Cardiac septum (tissue), 1 donor: ENCODE measurements at regions not wholly inside any gene's neighbourhood (a gene's known extent, or its start where the extent isn't known, plus 50 kb on each side); places are given as distances from the start of the nearest gene placed in this dataset.

Experiments used
- DNase-seq: peaks from one replicate; pipeline ENCODE4 v3.0.0-alpha.2; 2020; ENCODE audit warnings: low spot score
- intact Hi-C: fragments of 100-400 bp; cut with DNase I; formaldehyde crosslinking; loops from one replicate; pipeline ENCODE4 v1.14.0; 2022
- donor health status: DM: no; HTN: no; CAD: no.

DNA sequence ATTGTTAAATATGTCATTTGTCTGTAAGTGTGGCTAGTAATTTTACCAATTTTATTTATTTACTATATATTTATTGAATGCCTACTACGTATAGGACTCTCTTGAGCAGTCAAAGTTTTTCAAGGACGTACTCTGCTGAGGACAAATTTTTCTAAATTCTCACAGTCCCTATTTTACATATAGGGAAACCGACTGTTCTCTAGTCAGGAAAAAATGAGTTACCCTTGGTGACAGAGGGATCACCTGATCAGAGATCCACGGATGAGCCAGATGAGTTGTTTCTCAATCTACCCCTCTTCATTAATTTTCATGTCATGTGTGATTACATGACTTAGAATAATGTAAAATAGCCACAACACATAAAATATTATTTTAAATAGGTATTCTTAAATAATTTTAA lies 96.2 kb upstream of the SLC38A2 start:
- intact Hi-C loops = no loop called here
- no peak for DNase-seq

DNA sequence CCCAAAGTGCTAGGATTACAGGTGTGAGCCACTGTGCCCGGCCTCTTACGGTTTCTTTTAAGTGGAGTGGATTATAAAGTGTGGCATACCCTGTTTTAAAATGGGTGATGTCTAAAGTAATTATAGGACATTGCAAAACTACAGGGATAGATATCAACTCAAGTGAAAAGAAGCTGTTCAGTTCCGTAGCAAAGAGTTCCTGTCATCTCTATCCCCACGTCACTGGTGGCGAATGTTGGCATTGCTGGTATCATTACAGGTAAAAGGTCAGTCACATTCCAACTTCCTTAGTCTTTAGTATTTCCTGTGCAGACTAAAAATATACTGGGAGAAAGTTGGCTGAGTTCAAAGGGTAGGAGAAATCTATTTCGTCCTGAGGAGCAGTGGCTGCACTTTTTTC lies 95.6 kb upstream of the SLC38A2 start:
- intact Hi-C loops = no loop called here
- no peak for DNase-seq

DNA sequence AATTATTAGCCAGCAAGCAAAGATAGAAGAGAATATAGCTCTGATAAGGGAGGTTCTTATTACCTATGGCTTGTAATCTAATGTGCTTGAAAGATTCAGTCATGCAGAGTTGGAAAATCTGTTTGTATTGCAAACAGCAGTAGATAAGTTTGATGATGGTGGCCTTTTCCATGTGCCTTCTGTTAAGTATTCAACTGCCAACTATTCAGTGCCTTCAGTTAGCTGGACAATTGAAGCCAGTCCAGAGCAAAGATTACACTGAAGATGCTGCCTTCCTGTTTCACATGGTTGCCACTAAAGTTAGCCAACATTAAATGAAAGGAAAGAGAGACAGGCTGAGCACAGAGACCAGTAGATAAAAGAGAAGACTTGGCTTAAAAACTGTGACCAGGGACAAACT lies 92.7 kb upstream of the SLC38A2 start:
- no peak for DNase-seq
- intact Hi-C loops = no loop called here

DNA sequence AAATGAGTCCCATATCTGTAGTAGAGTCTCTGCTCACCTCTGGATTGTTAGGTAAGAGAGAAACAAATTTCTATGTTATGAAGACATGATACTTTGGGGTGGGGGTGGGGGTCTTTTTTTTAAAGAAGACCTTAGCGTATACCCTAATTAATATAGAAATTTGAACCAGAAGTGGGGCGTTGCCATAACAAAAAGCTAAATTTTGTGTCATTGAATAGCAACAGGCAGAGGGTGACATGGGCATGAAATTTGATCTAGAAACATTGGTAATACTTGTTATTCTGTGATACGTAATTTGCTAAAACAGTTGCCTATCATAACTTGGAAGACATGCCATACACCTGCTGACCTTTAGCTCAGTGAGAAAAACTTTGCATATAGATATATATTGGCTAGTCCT lies 92.3 kb upstream of the SLC38A2 start:
- no peak for DNase-seq
- intact Hi-C loops = no loop called here

DNA sequence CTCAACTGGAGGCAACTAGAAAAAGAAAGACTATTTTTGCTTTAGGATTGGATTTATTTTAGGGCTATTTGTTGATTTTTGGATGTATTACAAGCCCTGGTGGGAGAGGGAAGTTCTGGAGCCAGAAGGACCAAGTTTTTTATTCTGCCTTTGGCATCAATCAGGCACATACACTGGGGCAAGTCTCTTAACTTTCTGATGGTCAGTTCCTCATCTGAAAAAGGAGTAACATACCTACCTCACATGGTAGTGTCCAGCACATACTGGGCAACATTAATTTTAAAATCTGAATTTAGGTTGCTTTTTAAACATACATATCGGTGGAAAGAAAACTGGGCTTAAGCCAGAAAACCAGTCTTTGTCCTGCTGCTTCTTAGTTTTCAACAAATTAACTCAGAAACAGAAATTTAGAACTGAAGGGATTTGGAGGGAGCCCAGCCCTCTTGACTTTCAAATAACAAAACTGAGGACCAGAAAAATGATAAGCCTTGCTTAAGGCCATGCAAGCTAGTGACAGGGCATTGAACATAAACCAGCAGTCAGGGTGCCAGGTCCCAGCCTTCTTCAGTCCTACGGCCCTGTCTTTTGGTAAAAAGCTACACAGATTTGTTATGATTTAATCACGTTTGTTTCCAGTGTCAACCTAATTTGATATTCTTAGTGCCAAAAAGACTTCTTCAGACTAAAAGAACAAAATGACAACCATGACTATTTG lies 90.2 kb upstream of the SLC38A2 start:
- no peak for DNase-seq
- intact Hi-C loops = no loop called here

DNA sequence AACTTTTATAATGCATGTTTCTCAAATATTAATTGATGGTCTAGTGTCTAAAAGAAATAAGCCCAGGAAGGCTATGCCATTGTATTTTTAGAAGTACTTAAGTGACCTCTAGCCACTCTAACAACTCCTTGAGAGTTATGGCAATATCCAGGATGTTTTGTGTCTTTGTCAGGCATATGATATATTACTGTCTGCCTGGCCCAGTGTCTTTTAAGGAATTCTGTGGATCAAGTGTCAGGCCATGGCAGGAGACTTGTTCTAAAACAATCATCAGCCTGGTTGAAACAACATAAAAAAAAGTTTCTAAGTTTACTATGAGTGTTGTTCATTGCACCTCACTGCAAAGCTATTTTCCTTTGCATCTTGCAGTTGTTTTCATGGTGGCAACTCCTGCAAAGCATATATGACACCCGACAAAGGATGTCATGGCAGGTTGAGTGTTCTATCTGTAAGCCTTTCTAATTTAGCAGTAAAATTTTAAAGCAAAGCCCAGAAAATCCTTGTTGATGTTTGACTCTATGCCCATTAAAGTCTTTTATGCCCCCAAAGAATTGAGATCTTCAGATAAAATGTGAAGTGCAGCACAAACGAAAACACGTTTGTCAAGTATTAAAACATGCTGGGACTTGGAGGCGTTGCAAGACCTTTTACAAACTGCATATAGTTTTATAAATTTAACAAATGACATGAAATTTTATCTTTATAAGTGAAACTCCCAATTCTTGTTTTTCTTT lies 89.5 kb upstream of the SLC38A2 start:
- intact Hi-C loops = no loop called here
- no peak for DNase-seq

DNA sequence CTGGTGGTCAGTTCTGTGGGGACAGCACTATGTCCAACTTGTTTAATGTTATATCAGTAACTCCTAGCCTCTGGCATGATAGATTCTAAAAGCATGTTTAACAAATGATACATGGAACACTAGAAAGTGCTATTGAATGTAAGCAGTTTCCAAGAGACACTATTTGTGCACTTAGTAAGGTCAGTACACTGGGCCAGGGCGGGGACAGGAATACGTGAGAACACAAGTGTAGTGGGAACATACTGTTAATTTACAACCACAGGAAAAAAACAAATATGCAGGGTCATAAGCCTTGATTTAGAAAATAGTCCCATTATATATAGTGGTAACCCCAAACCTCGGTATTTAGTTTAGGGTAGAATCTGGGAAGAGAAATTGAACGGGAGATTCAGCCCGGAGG lies 88.9 kb upstream of the SLC38A2 start:
- intact Hi-C loops = no loop called here
- DNase-seq = no peak

DNA sequence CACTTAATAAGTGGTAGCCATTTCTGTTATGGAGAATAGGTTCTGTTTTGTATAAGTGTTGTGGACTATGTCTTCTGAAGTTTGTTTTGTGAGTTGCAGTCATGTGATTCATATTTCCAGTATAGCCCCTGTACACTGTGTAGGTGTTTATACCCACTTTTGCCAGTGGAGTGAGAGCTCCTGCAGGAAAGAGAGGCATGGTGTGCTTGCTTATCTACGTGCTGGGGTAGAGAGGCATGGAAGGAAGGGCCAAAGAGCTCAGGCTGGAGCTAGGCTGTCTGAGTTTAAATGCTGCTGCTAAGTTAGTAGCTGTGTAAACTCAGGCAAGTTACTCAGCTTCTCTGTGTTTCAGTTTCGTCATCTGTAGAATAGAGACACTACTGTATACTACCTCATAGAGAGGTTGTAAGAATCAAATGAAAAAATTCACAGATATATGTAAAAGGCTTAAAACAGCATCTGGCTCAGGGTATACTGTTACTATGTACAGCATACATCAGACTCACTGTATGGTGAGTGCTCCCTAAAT lies 88.2 kb upstream of the SLC38A2 start:
- intact Hi-C loops = no loop called here

DNA sequence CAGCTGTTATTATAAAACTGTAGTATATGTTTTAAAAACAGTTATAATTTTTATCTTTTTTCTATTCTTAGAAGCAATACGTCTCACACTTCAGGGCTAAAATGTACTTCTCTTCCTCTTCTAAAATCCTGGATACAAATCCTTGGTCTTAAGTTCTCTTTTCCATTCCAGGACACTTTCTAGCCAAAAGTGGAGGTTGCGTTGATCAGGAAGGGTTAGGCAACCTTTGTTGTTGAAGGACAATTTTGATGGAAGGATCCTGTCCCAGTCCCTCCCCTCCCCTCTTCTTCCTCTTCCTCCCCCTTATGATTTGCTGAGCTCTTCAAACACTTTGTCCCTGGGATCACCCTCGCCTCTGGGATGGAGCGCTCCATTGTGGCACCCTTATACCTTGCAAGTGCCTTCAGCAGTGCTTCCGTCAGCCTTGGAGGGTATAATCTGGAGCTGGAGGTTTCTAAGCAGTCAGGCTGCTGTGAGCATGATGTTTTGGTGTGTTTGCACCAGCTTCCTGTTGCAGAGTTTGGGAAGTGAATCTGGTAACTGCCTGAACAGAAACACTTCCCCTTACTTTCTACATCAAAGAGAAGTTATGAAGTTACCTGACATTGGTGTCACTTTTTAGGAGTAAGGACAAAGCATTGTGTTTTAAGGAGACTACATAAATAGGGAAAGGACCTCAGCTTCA lies 87.4 kb upstream of the SLC38A2 start:
- intact Hi-C loops = no loop called here
- no peak for DNase-seq

More for the DNA sequence above, 88.2 kb upstream of the SLC38A2 start:
- no peak for DNase-seq

DNA sequence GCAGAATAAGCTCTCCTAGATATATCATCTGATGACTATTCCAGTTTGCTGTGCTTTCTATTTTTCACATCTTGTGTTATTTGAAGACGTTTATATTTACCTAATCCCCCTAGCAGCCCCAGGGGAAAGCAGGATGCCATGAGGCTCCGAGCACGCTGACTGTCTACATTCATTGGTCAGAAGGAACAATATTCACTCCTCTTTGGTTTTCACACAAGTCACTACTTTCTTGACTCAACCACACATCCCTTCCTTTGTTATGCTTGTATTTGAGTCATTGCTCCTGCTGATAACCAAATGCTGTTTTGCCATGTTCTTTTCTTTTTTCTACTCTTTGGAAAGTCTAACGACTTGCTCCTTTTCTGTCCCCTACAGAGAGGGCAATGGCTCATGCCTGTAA lies 86.5 kb upstream of the SLC38A2 start:
- no peak for DNase-seq
- intact Hi-C loops = no loop called here

DNA sequence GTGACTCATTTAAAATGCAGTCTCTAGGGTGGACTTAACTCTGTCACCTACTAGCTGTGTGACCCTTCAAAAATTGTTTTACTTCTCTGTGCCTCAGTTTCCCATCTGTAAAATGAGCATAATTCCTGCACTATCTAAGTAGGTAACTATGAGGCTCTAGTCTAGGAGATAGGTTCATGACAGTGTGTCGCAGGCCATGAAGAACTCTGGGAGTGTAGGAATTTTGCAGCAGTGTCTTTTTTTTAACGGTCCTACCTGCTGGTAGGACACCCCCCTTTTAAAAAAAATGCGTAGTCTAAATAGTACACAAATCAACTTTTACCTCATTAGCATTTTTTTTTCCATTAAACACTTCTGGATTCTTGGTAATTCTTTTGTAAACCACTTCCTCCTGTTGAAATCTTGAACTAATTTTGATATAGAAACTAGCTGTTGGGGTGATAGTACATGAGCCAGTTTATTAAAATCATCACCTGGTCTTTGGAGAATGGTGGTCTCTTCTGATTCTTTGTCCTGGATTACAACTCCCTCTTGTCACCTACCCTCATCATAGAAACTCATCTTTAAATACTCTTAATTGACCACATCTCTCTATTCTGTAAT lies 86.0 kb upstream of the SLC38A2 start:
- DNase-seq = no peak
- intact Hi-C loops = no loop called here

DNA sequence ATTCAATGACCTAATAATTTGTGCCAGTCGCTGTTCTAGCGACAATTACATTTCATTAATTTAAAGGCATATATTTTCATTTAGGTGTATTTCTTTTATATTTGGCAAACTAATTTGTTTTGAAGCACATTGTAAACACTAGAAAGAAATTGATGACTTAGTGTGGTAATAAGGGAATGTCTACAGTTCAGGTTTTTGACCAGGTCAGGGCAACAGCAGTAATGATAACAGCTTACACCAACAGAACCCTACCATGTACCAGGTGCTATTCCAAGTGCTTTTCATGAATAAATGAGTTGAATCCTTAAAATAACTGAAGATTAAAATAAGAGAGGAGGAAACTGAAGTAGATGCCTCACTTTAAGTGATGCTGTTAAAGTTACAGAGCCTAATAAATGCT lies 85.4 kb upstream of the SLC38A2 start:
- intact Hi-C loops = no loop called here
- DNase-seq = no peak

DNA sequence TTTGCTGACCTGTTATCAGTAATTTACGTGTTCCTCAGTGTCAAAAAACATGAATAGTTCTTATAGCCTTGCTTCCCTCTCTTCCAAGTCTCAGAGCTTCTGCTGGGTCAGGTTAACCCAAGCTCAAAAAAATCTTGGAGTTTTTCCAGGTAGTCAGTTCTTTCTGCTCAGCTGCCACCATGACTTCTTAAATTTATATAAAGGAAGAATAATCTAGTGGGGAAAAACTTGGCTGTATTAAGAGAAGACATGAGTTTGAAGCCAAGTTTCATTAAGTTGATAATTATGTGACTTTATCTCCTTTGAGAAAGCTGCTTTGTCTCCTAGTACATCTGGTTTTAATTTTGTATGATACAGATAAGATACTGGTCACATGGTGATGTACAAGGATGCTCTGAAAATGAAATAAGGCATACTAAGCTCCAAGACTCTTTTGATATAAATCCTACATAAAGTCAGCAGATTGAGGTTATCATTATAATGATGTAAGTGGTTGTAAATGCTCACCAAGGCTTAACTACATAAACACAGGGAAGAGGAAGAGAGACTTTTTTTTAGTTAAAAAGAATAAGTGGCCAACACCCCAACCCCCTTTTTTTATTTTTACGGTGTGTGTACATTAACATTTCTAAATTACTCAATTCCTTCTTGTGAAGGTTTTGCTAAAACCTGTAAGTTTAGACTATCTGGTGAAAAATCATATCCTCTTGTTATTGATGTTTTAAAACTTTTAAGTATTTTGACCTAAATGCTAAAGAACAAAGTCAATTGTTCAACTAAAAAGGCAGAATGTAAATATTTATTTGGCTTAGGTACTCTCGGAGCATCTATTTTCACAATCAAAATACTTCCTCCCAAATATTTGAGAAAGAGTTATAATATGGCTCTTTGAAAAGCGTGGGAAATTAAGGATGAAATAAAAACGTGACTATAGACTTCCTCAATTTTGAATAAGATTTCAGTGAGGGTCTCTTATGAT lies 84.1 kb upstream of the SLC38A2 start:
- DNase-seq = no peak
- intact Hi-C loops = no loop called here

DNA sequence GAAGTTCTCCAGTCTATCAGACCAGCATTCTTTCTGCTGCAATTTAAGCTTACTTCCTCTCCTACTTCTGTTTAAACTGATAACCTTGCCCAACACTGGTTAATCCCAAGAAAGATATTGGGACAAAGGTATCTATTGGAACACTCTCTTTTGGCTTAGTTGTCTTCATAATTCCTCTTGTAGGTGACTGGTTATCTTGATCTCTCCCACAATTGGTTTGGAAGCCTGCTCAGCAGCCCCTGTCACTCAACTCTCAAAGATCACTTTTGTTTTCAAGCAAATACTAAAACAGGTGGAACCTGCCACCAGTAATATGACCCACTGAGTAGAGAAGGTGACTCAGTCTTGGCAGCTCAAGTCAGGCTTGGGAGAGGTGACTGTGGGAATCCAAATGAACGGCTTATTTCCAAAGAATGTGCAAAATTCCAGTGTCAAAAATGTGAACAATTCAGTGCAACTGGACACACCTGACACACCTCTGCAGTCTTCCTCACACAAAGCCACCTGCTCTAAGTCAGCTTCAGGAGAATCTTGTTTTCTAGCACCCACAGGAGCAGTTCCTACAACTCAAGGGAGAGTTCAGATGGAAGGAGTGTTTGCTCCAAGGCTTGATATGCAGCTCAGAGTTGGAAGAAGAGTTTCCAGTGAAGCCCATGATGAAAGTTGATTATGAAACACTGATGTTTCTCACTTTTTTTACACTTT lies 83.2 kb upstream of the SLC38A2 start:
- intact Hi-C loops = no loop called here
- no peak for DNase-seq

DNA sequence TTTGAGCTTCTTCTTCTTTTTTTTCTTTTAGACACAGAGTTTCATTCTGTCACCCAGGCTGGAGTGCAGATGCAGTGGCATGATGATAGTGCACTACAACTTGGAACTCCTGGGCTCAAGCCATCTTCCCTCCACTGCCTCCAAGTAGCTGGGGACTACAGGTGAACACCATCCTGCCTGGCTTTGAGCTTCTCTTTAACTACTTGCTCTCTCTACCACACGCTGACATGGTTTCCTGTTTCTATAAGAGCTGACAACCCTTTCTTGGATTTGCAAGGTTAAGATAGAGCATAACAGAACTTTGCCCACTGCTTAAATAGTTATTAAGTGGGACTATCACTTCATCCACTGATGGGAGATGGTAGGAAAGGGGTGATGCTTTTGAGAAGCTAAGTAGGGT lies 82.4 kb upstream of the SLC38A2 start:
- DNase-seq = no peak
- intact Hi-C loops = loop anchor here (5.0 kb wide), 1 partner anchor 73 kb away; no protein-coding TSS in a partner anchor

DNA sequence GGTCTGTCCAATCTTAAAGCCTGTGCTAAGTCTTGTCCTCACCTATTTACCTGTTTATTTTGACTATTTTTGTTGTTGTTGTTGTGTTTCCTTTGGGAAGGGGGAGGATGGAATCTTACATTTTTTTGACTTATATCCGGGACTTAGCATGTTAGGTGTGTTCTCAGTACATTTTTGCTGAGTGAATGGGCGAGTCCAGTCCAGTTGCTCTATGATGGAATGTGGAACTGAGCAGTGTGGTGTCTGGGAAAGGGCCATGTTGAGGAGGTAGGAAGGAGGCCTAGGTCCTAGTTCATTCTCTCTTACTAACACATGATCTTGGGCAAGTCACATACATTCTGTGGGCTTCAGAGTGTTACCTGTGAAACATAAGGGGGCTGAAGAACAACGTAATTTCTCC lies 80.9 kb upstream of the SLC38A2 start:
- no peak for DNase-seq
- intact Hi-C loops = loop anchor here (5.0 kb wide), 1 partner anchor 71 kb away; no protein-coding TSS in a partner anchor

DNA sequence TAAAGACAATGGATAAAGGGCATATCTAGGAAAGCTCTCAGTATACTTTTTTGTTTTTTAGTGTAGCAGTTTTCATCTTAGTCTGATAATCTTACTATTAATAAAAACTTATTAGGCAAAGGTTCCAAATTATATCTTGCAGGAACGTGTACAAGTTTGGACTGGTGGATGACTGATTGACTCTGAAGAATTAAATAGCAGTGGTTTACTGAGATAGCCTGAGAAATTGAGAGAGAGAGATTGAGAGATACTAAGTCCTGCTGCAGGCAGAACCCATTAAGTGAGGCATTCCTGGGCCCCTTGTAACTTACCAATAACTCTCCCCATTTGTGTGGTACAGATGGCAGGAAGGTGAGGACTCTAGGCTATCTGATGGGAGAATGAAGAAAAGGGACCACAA lies 80.2 kb upstream of the SLC38A2 start:
- DNase-seq = no peak
- intact Hi-C loops = loop anchor here (5.0 kb wide), 1 partner anchor 70 kb away; no protein-coding TSS in a partner anchor

DNA sequence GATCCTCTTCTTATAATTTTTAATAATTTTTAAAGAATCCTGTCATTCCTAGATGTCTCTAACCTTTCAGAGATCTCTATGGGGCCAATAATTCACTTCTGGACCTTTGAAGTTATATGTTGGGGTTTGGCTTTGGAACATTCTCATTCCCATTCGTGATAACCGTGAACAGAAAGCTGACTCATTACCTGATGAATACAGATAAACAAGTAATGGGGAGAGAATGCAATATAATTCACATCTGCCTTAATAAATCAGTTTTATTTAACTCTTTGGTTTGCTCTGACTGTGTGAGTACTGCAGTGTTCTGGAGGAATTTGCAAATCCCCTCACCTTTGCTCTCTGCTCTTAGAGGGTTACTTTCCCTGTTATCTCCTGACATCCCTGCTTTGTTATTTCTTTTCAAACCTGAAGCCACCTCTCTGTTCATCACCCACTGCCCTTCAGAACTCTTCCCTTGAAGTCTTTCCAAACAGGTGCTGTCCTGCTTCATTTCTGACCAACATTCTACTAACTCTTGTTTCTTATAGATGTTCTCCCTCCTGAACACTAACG lies 79.6 kb upstream of the SLC38A2 start:
- intact Hi-C loops = loop anchor here (5.0 kb wide), 1 partner anchor 70 kb away; no protein-coding TSS in a partner anchor

More for the DNA sequence above, 79.6 kb upstream of the SLC38A2 start:
- DNase-seq = no peak
